ENCODE measurements at regions not wholly inside any gene's neighbourhood (a gene's known extent, or its start where the extent isn't known, plus 50 kb on each side); places are given as distances from the start of the nearest gene placed in this dataset.

DNA sequence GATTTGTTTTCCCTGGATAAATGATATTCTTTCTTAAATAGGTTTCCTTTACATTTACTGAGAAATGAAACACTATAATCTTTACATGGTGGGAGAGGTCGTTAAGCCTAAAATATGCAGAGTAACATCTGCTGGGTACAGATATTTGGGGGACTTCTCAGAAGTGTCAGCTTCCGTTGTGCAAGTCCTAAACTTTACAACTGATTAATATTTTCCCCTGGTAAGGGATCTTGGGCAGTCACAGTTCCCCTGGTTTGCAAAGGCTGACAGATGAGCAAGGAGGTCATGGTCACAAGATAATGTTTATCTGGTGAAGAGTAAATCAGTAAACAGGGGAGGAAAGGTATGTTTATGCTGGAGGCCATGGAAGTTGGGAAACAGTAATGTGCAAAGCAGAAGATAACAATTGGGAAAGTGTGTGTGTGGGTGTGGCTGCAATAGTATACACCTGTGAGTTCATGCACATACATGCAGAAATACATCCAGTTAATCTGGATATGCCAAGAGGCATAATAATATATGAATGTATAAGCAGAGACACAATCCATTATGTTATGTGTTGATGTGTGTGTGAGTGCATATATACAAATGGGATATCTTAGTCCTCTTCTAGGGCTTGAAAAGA lies 508.2 kb upstream of the FAM241A start:
- BruUV-seq (replicated peaks): no TSS peak
- Histone ChIP-seq H3K4me1 (ENCODE audit: control insufficient read depth, insufficient read depth, low read length) (no peaks in the 10 kb centered on the region), H3K9me3 (ENCODE audit: control insufficient read depth, insufficient read depth, low read depth, low read length) (no peaks in the 10 kb centered on the region), H3K36me3 (ENCODE audit: control insufficient read depth, insufficient read depth, low read length) (no peaks in the 10 kb centered on the region), H3K27me3 (ENCODE audit: control insufficient read depth, insufficient read depth, low read length) (no peaks in the 10 kb centered on the region), H3K4me3 (ENCODE audit: low read depth in 2 of 2, low read length in 2 of 2) (no peak overlapping the region), H3K27ac (ENCODE audit: low read length) (no peak overlapping the region)
- ATAC-seq: no peak
- in situ Hi-C loops (cut with HindIII; ENCODE audit: low pct_unique_long_range_greater_than_20kb, low sequenced_read_pairs): no loop called here
- DNase-seq (ENCODE audit: low read depth, low spot score): no peak
- ChIA-PET CTCF (no interaction called here), POLR2A (no interaction called here)
- intact Hi-C loops (cut with micrococcal nuclease; ENCODE audit: unreplicated experiment): no loop called here
- TF ChIP-seq, protein P1, sequence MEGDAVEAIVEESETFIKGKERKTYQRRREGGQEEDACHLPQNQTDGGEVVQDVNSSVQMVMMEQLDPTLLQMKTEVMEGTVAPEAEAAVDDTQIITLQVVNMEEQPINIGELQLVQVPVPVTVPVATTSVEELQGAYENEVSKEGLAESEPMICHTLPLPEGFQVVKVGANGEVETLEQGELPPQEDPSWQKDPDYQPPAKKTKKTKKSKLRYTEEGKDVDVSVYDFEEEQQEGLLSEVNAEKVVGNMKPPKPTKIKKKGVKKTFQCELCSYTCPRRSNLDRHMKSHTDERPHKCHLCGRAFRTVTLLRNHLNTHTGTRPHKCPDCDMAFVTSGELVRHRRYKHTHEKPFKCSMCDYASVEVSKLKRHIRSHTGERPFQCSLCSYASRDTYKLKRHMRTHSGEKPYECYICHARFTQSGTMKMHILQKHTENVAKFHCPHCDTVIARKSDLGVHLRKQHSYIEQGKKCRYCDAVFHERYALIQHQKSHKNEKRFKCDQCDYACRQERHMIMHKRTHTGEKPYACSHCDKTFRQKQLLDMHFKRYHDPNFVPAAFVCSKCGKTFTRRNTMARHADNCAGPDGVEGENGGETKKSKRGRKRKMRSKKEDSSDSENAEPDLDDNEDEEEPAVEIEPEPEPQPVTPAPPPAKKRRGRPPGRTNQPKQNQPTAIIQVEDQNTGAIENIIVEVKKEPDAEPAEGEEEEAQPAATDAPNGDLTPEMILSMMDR (IDR thresholded peaks at IDR 0.05): no peak
- TF ChIP-seq, protein P2, sequence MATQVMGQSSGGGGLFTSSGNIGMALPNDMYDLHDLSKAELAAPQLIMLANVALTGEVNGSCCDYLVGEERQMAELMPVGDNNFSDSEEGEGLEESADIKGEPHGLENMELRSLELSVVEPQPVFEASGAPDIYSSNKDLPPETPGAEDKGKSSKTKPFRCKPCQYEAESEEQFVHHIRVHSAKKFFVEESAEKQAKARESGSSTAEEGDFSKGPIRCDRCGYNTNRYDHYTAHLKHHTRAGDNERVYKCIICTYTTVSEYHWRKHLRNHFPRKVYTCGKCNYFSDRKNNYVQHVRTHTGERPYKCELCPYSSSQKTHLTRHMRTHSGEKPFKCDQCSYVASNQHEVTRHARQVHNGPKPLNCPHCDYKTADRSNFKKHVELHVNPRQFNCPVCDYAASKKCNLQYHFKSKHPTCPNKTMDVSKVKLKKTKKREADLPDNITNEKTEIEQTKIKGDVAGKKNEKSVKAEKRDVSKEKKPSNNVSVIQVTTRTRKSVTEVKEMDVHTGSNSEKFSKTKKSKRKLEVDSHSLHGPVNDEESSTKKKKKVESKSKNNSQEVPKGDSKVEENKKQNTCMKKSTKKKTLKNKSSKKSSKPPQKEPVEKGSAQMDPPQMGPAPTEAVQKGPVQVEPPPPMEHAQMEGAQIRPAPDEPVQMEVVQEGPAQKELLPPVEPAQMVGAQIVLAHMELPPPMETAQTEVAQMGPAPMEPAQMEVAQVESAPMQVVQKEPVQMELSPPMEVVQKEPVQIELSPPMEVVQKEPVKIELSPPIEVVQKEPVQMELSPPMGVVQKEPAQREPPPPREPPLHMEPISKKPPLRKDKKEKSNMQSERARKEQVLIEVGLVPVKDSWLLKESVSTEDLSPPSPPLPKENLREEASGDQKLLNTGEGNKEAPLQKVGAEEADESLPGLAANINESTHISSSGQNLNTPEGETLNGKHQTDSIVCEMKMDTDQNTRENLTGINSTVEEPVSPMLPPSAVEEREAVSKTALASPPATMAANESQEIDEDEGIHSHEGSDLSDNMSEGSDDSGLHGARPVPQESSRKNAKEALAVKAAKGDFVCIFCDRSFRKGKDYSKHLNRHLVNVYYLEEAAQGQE (IDR thresholded peaks at IDR 0.05; ENCODE audit: insufficient read depth in 1 of 2, low read depth in 2 of 2, low read length in 1 of 2): no peak
- TF ChIP-seq TCF7L2 (IDR thresholded peaks at IDR 0.05; ENCODE audit: low read depth, low read length) (no peak), SIN3A (IDR thresholded peaks at IDR 0.05; ENCODE audit: borderline replicate concordance, insufficient read depth, low read depth, low read length) (no peak), POLR2AphosphoS5 (IDR thresholded peaks at IDR 0.05; ENCODE audit: low read depth, low read length) (no peak)

DNA sequence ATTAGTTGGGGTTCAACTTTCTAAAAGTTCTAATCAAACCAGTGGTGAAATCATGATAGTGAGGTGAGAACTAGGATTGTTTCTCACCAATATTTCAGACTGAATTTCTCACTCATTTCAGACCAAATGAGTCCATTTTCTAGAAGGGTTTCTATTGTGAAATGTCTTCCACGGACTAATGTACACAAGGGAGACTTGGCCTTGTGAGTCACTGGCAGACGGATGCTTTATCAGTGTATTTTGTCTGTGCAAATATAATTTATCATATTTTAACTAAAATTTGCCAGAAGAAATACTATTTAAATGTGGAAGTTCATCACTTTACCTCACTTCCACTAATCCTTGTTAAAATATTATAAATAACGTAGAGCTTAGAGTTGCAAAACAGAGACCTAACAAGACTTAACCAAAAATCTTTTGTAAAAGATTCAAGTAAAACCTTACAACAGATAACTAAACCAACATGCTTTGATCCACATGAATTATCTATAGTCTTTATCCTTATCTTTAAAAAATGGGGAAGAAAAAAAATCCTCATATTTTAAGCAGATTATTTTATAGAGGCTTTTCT lies 506.0 kb upstream of the FAM241A start:
- H3K27ac ChIP-seq (ENCODE audit: low read length): no peak overlapping the region
- ATAC-seq (no peak), DNase-seq (ENCODE audit: low read depth, low spot score) (no peak)
- H3K4me1 ChIP-seq (ENCODE audit: control insufficient read depth, insufficient read depth, low read length): no peaks in the 10 kb centered on the region
- intact Hi-C loops (cut with micrococcal nuclease; ENCODE audit: unreplicated experiment) (no loop called here), in situ Hi-C loops (cut with HindIII; ENCODE audit: low pct_unique_long_range_greater_than_20kb, low sequenced_read_pairs) (no loop called here)
- BruUV-seq (replicated peaks): no TSS peak
- no peak overlapping the region for H3K4me3 ChIP-seq (ENCODE audit: low read depth in 2 of 2, low read length in 2 of 2)
- ChIA-PET CTCF (no interaction called here), POLR2A (no interaction called here)
- TF ChIP-seq TCF7L2 (IDR thresholded peaks at IDR 0.05; ENCODE audit: low read depth, low read length) (no peak), POLR2AphosphoS5 (IDR thresholded peaks at IDR 0.05; ENCODE audit: low read depth, low read length) (no peak), SIN3A (IDR thresholded peaks at IDR 0.05; ENCODE audit: borderline replicate concordance, insufficient read depth, low read depth, low read length) (no peak)
- TF ChIP-seq, protein P2 (IDR thresholded peaks at IDR 0.05; ENCODE audit: insufficient read depth in 1 of 2, low read depth in 2 of 2, low read length in 1 of 2): no peak
- TF ChIP-seq, protein P1 (IDR thresholded peaks at IDR 0.05): no peak
- no peaks in the 10 kb centered on the region for H3K9me3 ChIP-seq (ENCODE audit: control insufficient read depth, insufficient read depth, low read depth, low read length)
- no peaks in the 10 kb centered on the region for H3K36me3 ChIP-seq (ENCODE audit: control insufficient read depth, insufficient read depth, low read length)
- H3K27me3 ChIP-seq (ENCODE audit: control insufficient read depth, insufficient read depth, low read length): no peaks in the 10 kb centered on the region
